LoVo (cell line): ENCODE measurements at regions not wholly inside any gene's neighbourhood (a gene's known extent, or its start where the extent isn't known, plus 50 kb on each side); places are given as distances from the start of the nearest gene placed in this dataset.
A peak's percentile ranks its signal among the peaks of the same experiment; 100 is the strongest.
"Not testable (repeated sequence)": the region's sequence is repeated elsewhere in the genome, so short reads cannot be mapped to it uniquely, and the experiment has no call there.

Source experiments
- DNase-seq: peaks from one replicate; pipeline ENCODE4 v3.0.0-alpha.2; 2016; ENCODE audit warnings: low spot score

GRCh38 chr17:71866095-71866494 lies 254.7 kb upstream of the SOX9 start:
- no peak for DNase-seq

GRCh38 chr17:71869293-71869692 lies 251.5 kb upstream of the SOX9 start:
- no peak for DNase-seq

- no peak for DNase-seq
Measured at GRCh38 chr17:71869841-71870545, 250.8 kb upstream of the SOX9 start.

- DNase-seq = no peak
Measured at GRCh38 chr17:71870546-71870862, 250.3 kb upstream of the SOX9 start.

GRCh38 chr17:71872843-71873485 lies 247.9 kb upstream of the SOX9 start:
- DNase-seq = no peak

- not testable (repeated sequence) for DNase-seq
Measured at GRCh38 chr17:71874773-71875172, 246.0 kb upstream of the SOX9 start.

GRCh38 chr17:71878271-71878670 lies 242.5 kb upstream of the SOX9 start:
- no peak for DNase-seq

GRCh38 chr17:71878998-71879397 lies 241.8 kb upstream of the SOX9 start:
- no peak for DNase-seq

GRCh38 chr17:71881041-71881440 lies 239.8 kb upstream of the SOX9 start:
- DNase-seq = no peak

GRCh38 chr17:71881581-71881980 lies 239.2 kb upstream of the SOX9 start:
- no peak for DNase-seq

- DNase-seq = no peak
Measured at GRCh38 chr17:71883258-71883657, 237.6 kb upstream of the SOX9 start.

- DNase-seq = no peak
Measured at GRCh38 chr17:71883845-71884244, 237.0 kb upstream of the SOX9 start.

- no peak for DNase-seq
Measured at GRCh38 chr17:71885662-71886061, 235.2 kb upstream of the SOX9 start.

- no peak for DNase-seq
Measured at GRCh38 chr17:71899317-71899716, 221.5 kb upstream of the SOX9 start.

GRCh38 chr17:71900621-71901229 lies 220.1 kb upstream of the SOX9 start:
- DNase-seq = peak; percentile 33

GRCh38 chr17:71902894-71903506 lies 217.8 kb upstream of the SOX9 start:
- no peak for DNase-seq

GRCh38 chr17:71905376-71906031 lies 215.3 kb upstream of the SOX9 start:
- no peak for DNase-seq

- no peak for DNase-seq
Measured at GRCh38 chr17:71909155-71909554, 211.7 kb upstream of the SOX9 start.

GRCh38 chr17:71910002-71910401 lies 210.8 kb upstream of the SOX9 start:
- no peak for DNase-seq

- no peak for DNase-seq
Measured at GRCh38 chr17:71914042-71914441, 206.8 kb upstream of the SOX9 start.

- DNase-seq = no peak
Measured at GRCh38 chr17:71914812-71915211, 206.0 kb upstream of the SOX9 start.

GRCh38 chr17:71917715-71918114 lies 203.1 kb upstream of the SOX9 start:
- DNase-seq = no peak

- DNase-seq = no peak
Measured at GRCh38 chr17:71919186-71919585, 201.6 kb upstream of the SOX9 start.
